Coronary artery (tissue), 2 donors: ENCODE measurements at regions not wholly inside any gene's neighbourhood (a gene's known extent, or its start where the extent isn't known, plus 50 kb on each side); places are given as distances from the start of the nearest gene placed in this dataset.

Experiments
- DNase-seq: peaks from one replicate; pipeline ENCODE4 v3.0.0-alpha.2; 2017; ENCODE audit warnings: low spot score
- H3K27ac ChIP-seq, 2 donors: fragments of 200-600 bp; sonication (generic); one replicate each; pipeline ENCODE4 v1.5.1; 2016 to 2019
- H3K4me3 ChIP-seq: fragments of 200-600 bp; sonication (generic); 2 replicates; pipeline ENCODE4 v1.5.1; 2016; ENCODE audit warnings: mild to moderate bottlenecking, moderate library complexity
- TF ChIP-seq, protein P1 (sequence below): fragments of 200-600 bp; sonication (generic); IDR thresholded peaks from one replicate; pipeline ENCODE4 v1.5.1; 2019; ENCODE audit warnings: antibody characterized with exemption

DNA sequence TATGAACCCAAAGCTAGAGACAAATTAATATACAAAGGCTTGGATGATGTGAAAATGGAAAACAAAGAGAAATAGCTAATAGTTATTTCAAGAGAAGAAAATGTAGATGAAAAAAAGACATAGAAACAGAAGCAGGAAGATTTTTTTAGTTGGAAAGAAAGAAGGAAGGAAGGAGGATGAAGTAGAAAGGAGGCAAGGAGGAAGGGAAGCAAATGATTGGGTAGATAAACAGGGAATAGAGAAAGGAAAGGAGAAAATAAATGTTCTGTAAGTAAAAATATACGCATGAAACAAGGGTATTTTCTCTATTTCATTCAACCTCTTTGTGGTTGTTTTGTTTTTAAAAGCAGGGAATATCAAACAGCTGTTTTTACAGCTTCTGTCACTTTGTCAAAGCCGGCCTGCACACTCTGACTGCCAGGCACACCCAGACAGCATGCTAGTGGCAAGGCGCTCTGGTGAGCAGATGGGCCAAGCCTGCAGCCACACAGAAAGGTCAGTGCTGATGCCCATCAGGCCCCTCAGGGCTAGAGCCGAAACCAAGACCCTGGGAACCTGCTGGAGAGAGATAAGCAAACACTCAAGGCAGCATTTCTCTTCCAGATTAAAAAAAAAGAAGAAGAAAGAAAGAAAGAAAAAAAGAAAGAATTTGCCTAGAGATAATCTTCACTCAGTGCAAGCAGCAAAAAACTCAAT is 72.9 kb upstream of the CTTNBP2NL start:
- DNase-seq: no peak
- TF ChIP-seq, protein P1, sequence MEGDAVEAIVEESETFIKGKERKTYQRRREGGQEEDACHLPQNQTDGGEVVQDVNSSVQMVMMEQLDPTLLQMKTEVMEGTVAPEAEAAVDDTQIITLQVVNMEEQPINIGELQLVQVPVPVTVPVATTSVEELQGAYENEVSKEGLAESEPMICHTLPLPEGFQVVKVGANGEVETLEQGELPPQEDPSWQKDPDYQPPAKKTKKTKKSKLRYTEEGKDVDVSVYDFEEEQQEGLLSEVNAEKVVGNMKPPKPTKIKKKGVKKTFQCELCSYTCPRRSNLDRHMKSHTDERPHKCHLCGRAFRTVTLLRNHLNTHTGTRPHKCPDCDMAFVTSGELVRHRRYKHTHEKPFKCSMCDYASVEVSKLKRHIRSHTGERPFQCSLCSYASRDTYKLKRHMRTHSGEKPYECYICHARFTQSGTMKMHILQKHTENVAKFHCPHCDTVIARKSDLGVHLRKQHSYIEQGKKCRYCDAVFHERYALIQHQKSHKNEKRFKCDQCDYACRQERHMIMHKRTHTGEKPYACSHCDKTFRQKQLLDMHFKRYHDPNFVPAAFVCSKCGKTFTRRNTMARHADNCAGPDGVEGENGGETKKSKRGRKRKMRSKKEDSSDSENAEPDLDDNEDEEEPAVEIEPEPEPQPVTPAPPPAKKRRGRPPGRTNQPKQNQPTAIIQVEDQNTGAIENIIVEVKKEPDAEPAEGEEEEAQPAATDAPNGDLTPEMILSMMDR: no peak
- no peak overlapping the region for H3K27ac ChIP-seq
- H3K4me3 ChIP-seq: no peak overlapping the region

- no peak for DNase-seq
- Histone ChIP-seq H3K4me3 (no peak overlapping the region), H3K27ac (no peak overlapping the region)
- TF ChIP-seq, protein P1: no peak
Measured at GRCh38 chr1:112325504-112325903, 70.5 kb upstream of the CTTNBP2NL start.

DNA sequence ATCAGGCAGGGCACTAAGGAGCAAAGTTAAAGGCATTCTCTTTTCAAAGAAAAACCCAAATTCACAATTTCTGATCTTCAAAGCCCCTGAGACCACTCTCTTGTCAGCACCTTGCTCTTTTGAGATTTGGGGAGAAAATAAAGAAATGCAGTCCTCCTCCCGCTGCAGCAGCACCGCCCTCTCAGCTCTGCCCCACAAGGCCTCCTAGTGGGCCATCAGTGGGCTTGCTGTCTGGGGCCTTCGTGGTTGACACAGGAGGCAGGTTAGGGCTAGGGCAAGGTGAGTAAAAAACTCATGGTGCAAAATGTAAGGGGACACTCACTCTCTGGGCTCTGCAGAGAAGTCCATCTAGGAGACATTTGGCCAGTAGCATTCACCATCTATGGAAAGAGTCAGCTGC is 67.4 kb upstream of the CTTNBP2NL start:
- Histone ChIP-seq H3K27ac (no peak overlapping the region), H3K4me3 (no peak overlapping the region)
- no peak for DNase-seq
- TF ChIP-seq, protein P1: no peak

GRCh38 chr1:112332176-112333150 is 63.6 kb upstream of the CTTNBP2NL start:
- TF ChIP-seq, protein P1: no peak
- no peak for DNase-seq
- no peak overlapping the region for H3K4me3 ChIP-seq
- H3K27ac ChIP-seq: no peak overlapping the region

DNA sequence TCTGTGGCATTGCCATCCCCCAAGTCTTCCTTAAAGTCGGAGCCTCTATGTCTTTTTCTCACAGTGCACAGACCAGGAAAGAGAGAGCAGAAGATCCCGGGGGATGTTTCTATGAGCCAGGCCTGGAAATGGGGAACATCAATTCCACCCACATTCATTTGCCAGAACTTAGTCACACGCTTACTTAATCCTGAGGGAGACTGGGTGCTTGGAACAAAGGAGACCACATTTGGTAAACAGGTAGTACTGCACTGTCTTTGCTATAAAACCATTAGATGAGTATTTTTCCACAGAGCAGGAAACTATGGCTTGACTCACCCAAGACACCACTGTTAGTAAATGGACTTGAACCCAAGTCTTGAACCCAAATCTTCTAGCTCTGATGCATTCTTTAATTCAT is 60.7 kb upstream of the CTTNBP2NL start:
- DNase-seq: no peak
- Histone ChIP-seq H3K4me3 (no peak overlapping the region), H3K27ac (no peak overlapping the region)
- TF ChIP-seq, protein P1: no peak

DNA sequence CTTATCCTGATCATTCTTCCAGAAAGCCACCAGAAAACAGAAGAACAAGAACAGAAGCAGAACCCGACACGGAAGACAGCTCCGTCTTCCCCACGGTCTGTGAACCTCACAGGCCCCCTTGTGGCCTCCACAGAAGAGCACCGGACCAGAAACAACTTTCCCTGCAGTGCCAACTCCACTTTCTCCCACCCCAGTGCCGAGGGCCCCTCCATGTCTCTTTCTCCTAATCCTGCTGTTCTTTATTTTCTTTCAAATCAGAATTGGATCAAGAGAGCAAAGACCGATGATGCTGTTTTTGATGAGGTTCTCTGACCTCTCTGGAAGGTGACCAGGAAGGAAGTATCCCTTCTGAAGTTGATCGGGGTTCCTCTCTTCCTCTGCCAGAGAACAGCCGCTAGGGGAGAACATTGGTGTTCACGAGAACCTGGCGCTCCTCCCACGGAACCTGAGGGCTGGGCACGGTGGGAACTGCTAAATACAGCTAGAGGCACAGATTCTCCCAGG is 58.9 kb upstream of the CTTNBP2NL start:
- Histone ChIP-seq H3K4me3 (no peak overlapping the region), H3K27ac (no peak overlapping the region)
- DNase-seq: no peak
- TF ChIP-seq, protein P1: peak; percentile 23
